Stimulated activated CD4-positive, alpha-beta T cell treated with anti-CD3 and anti-CD28 coated beads, Interleukin-1b, Interleukin-23, amount 100 ng/mL, for 4 hours (primary cell): ENCODE measurements at regions not wholly inside any gene's neighbourhood (a gene's known extent, or its start where the extent isn't known, plus 50 kb on each side); places are given as distances from the start of the nearest gene placed in this dataset.
"Not testable (repeated sequence)": the region's sequence is repeated elsewhere in the genome, so short reads cannot be mapped to it uniquely, and the experiment has no call there.

Experiments used
- DNase-seq, 2 donors: peaks; one replicate each; pipeline ENCODE4 v3.0.0-alpha.2; 2020; ENCODE audit warnings: low read depth in 2 of 2

DNA sequence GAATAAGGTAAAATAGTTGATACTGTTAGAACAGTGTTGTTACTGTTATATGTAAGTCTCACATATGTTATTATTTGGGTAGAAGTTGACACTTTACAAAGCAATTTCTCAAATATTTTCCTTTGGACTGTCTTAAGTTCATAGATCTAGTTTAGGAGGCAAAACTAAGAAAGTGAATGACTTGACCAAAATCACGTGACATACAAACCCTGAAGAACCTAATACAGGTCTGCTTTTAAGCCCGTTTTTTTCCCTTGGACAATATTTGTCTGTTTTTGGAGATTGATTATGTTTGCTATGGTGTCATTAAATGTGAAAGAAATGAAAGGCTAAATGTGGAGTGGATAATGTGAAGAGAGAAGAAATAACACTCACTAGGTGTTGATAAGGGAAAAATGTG, 644.9 kb upstream of the PITX2 start:
- DNase-seq: no peak

DNA sequence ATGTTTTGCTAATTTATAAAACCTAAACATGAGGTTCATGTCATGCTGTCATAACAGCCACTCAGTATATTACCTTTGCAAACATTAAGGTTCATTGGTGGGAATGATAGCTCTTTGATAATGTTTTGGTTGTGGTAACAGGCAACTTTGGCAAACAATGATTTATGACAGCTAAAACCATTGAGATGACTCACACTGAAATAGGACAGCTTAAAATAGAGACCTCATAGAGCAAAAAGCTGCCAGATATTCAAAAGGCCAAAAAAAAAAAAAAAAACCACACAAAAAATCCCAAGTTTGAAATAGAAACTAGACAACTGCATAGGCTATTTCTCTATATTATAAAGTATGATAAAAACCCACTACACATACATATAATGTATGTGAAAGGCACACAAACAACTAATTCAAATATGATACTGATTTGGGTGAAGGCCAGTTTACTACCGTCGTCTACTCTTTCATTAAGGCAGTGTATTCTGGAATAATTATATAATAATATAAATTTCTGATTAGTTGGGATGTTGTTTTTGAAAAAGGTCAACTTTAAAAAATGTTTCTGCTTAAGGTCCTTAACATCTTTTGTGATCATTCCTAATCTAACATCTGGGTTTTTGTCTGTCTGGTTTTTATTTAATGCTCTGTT, 646.0 kb upstream of the PITX2 start:
- DNase-seq: no peak

DNA sequence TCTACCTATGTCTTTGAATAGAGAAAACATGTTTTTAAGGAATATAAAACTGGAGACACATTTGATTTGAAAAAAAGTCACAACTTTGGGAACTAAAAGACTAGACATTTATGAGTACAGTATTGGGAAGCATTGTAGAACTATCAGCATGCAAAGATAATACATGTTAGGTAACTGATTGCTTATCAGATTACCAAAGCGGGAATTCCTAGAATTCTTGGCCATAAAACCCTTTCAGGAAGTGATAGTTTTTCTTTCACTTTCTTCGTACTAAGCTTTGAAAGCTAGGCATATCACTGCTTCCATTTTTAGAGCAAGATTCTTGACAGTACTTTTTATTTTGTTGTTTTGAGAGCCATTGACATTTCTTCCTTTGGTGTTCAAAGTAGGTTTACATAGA, 646.6 kb upstream of the PITX2 start:
- DNase-seq: no peak

DNA sequence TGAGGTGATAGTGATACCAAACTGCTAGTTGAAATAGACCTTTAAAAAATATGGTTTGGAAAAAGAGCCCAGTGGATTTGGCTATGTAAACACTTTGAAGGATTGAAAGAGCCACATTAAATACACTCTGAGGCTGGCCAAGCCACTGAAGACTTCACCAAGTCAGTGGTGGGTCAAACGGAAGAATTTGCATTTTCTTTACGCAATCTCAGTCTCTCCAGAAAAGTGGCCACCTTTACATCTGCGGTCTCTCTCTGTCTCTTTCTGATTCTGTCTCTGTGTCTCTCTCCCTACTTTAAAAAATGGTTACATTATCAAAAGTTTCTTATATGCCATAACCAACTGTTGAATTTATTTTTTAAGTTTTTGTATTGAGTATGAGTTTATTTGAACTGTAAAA, 651.2 kb upstream of the PITX2 start:
- DNase-seq: no peak

DNA sequence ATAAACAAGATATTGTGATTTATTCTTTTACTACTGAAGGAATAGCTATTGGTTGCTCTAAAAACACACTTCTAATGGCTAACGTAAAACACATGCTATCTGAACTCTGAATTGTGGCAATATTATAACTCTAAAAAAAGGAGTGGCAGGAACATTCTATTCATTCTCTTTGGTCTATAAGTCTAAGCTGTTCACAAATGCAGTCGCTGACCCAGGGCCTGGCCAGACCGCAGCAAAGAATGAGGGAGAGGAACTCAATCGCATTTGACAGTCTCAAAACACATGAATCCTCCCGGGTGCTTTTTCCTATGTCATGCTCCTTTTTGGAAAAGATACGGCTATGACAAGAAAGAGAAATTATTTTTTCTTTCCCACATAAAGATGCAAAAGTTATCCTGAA, 651.6 kb upstream of the PITX2 start:
- no peak for DNase-seq

DNA sequence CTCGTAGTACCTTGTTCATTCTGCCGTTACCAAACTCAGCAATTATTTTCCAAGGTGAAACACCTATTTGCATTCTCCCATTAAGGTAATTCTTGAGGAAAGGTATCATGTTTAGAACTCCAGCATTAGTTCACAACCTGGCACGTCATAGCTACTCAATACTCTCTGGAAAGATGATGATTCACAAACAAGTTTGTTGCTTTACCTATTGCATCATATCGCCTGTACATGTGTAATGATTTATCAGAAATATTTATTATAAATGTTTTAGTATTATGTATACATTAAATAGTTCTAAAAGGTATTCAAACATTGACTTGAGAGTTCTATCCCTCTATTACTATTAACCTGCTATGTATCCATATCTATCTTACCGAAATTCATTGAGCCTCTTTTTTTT, 658.3 kb upstream of the PITX2 start:
- no peak for DNase-seq

DNA sequence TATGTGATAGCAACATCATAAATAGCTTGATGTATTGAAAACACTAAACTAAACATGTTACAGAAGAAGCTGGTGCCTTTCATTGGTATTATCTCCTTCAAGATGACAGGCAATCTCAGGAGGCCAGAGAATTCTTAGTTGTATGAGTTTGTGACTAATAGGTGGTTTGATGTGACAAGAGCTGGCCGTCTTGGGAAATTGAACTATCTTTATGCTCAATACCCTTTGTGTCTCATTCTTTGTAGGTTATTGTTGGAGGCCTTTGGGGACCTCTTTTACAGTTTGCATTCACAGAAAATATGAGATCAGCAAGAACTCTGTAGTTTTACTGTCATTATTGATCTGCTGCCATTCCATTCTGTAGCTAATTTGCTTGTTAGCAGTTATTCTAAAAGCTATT, 659.2 kb upstream of the PITX2 start:
- no peak for DNase-seq

DNA sequence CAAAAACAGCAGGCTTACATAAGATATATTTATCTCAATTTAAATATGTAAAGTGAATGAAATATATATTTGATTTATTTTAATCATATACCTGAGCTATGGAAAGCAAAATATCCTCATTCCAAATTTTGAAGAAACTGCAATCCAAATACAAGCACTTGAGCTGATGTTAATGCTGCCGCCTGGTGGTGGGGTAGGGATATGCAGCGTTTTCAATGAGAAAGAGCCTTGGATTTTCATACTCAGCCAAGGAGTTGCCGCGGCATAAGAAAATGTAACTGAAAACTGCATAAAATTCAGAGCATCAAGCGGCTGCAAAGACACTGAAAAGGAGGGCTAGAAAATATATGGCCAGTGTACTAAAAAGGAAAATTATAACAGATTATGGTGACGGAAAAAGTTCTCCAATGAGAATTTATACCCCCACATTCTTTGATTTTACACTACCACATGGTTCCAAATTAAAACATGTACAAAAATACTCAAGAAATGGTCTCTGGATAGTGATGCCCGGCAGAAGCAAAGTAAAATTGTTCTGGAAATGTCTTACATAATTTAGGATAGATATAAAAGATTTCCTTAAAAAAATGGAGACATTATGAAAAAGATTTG, 660.3 kb upstream of the PITX2 start:
- peak in 1 of 2 donors; percentile 5 for DNase-seq

DNA sequence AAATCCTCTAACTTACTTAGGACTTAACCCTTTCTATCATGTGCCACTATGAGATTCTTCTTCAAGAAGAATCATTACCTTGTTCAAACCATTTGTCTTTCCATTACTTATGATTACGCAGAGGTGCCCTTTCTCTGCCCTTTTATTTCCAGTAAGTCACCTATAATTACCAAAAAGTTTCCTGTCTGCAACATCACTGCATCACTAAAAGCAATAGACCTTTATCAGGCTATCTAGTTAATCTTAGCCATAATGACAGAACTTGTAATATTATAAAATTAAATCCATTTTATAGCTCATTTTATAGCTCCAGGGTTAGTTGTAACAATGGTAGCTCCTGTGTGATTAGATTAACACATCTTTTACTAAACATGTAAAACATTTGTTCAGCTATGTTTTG, 673.6 kb upstream of the PITX2 start:
- DNase-seq: no peak

DNA sequence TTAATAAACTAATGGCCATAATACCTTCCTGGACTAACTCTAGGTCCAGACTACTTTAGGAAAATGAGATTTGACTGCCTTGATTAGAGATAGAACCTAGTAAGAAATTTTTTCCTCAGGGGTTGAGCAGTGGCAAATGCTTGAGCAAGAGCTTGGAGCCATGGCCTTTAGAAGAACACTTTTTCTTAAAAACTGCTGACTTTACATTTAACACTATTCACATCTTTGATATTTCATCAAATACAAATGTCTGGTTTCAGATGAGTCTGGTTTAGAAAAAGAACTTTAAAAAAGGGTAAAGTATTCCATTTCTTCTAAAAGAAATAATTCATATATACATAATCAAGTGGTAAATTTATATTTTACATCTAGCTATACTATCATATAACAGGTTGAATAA, 680.9 kb upstream of the PITX2 start:
- no peak for DNase-seq

DNA sequence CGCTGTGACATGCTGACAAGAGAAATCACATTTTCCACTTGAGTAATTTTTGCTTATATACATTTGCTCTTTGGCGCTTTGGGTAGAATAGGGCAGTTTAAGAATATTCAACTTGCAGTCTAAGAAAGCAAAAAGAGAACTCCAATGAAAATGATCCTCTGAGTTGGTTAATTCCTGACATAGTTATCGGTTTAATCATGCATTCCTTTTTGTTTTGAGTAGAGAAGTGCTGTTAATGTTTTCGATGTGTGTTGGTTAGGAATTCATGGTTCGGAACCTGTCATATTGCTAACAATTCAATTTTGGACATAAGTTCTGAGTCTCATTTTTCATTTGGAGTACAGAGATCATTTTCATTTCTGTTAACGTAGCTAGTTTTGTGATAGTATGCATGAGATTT, 700.6 kb upstream of the PITX2 start:
- DNase-seq: no peak

DNA sequence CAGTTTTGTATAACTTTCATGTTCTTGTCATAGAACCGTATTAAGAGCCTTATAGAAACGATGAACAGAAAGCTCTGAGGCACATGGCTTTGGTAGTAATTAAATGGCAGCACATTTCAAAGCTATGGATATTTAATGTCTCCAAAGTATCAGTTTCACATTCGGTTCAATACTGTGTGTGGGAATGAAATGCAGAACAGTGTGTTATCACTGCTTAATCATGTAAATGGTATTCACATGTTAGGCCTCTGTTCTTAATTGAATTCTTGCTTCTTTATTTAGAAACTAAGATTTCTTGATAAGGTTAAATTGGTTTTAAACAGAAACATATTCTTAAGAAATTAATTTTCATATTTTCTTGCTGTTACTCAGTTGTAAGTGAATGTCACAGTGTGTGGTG, 701.0 kb upstream of the PITX2 start:
- no peak for DNase-seq

DNA sequence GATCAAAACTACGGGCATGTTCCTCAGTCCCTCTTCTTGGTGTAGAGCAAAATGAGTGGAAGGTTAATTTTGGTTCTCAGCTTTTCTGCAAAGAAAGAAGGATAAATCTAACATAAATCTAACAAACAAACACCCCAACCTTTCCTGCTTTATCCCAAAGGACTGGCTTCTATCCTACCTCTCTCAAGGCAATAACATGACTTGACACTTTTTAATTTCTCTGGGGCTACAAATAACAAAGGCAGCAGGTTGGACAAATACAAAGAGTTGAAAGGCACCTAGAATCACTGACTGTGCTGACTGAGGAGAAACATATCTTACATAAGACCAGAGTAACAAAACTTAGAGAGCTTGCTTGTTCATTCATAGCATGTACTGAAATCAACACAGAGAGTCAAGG, 703.6 kb upstream of the PITX2 start:
- DNase-seq: no peak

DNA sequence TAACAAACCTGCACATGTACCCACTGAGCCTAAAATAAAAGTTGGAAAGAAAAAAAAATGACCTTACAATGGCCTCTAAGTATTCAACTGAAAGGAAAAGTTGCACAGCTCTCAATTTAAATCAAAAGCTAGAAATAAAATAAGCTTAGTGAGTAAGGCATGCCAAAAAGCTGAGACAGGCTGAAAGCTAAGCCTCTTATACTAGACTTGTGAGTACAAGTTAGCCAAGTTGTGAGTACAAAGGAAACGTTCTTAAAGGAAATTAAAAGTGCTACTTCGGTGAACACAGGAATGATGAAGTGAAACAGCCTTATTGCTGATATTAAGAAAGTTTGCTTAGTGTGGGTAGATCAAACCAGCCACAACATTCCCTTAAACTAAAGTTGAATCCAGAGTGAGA, 707.9 kb upstream of the PITX2 start:
- no peak for DNase-seq

DNA sequence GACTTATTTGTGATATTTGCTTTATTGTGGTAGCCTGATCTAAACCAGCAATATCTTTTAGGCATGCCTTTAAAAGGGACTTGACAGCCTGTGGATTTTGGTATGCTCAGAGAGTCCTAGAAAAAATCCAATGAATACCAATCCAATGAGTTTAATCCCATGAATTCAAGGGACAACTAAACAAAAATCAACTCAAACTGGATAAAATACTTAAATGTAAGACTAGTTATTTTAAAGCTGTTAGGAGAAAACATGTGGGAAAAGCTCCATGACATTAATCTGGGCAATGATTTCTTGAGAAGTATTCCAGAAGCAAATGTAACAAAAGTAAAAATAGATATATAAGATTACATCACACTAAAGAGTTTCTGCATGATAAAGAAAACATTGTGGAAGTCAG, 711.5 kb upstream of the PITX2 start:
- DNase-seq: no peak

DNA sequence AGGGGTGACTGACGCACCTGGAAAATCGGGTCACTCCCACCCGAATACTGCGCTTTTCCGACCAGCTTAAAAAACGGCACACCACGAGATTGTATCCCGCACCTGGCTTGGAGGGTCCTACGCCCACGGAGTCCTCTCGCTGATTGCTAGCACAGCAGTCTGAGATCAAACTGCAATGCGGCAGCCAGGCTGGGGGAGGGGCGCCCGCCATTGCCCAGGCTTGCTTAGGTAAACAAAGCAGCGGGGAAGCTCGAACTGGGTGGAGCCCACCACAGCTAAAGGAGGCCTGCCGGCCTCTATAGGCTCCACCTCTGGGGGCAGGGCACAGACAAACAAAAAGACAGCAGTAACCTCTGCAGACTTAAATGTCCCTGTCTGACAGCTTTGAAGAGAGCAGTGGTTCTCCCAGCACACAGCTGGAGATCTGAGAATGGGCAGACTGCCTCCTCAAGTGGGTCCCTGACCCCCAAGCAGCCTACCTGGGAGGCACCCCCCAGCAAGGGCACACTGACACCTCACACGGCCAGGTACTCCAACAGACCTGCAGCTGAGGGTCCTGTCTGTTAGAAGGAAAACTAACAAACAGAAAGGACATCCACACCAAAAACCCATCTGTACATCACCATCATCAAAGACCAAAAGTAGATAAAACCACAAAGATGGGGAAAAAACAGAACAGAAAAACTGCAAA, 714.5 kb upstream of the PITX2 start:
- not testable (repeated sequence) for DNase-seq

DNA sequence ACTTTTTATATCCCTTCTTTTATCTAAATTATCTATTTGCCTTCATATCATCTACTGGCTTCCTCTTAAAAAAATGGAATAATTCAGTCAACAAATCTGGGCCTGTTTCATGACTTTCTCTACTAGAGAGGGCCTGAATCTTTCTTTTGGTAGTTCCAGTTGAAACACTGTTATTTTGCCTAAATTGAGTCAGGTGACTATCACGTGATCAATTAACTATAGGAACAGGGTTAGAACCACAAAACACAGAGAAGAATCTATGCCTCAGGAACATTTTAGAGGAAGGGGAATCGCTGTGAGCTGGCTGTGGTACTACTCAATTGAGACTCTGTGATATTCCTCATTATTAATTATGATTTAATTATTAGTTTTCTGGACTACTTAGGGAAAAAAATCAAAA, 736.7 kb upstream of the PITX2 start:
- DNase-seq: no peak

DNA sequence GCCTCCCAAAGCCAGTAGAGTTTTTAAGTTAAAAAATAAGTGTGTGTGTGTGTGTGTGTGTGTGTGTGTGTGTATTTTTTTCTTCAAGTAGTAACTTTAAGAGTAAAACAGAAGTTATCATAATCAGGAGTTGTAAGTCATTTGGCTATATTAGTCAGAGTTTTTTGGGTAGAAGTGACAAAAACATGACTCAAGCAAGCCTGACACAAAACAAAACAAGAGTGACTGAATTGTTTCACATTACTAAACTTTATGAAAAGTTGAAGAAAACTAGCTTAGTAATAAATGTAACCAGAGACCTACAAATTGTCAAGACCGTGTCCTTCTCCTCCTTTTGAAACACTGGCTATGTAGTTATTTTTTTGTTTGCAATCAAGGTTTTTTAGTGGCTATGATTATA, 738.0 kb upstream of the PITX2 start:
- no peak for DNase-seq

DNA sequence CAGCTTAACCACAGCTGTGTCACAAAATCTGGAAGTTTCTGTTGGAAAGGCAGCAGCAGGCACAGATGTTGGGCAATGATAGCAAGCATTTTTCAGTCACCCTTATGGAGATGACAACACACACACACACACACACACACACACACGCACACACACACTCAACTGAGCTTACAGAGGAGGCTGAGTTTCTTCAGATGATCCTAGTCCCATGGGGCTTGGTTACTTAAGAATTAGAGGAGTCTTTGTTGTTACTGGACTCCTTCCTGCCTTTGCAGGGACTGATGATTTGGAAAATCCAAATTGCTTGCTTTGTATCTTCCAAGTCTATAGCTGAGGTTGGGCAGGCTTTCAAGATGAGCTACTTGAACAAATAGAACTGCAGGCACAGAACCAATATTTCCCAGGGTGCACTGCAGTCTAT, 740.1 kb upstream of the PITX2 start:
- no peak for DNase-seq

DNA sequence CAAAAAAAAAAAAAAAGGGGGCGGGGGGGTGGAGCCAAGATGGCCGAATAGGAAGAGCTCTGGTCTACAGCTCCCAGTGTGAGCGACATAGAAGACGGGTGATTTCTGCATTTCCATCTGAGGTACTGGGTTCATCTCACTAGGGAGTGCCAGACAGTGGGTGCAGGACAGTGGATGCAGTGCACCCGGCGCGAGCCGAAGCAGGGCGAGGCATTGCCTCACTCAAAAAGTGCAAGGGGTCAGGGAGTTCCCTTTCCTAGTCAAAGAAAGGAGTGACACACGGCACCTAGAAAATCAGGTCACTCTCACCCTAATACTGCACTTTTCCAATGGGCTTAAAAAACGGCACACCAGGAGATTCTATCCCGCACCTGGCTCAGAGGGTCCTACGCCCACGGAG, 755.0 kb upstream of the PITX2 start:
- DNase-seq: not testable (repeated sequence)

DNA sequence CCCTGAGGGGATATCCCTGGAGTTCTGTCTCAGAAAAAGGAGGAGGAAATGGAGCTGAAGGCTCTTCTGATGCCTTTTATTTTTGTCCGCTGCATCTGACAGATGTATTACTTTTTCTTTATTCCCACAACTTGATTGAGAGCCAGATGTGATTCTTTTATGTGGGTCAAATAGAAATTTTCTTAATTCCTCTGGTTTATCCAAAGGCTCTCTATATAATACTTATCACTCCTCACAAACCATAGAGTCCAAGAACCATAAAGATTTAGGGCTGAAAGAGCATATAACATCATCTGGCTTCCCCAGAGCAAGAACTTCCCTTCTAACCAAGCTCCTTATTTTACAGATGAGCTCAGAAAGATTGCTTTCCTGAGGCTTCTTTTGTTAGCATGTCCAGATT, 756.7 kb upstream of the FAM241A start:
- no peak for DNase-seq

DNA sequence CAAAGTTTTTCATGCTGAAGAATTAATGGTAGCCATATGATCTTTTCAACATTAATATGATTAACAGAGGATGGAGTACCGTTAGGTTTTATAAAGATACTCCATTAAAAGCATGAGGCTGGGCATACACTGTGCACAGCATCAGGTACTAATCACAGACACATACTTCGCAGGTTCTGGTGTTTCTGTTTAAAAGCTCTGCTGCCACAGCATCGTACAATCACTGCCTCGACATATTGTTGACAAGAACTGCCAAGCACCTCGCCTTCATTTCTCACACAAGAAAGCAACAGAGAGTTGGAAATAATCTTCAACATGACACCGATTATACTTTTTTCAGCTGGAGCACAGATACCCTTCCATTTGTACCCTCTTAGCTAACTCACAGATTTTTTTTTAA, 753.4 kb upstream of the FAM241A start:
- DNase-seq: no peak

DNA sequence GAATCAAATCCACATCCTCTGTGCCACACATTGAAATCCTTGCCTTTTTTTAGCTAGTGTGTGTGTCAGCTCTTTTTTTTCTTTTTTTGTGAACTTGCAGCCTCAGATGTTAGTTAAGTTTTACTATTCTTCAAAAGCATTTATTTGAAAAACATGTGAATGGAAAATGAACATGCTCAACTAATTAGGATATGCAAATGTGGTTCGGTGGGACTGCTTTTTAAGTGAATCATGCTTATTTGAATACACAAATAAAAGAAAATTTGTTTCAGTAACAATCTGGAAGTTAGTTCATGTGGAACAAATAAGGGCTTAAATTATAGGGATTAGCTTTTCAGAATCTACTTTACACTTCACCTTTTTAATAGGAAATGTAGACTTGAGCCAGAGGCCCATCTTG, 751.5 kb upstream of the FAM241A start:
- DNase-seq: no peak

DNA sequence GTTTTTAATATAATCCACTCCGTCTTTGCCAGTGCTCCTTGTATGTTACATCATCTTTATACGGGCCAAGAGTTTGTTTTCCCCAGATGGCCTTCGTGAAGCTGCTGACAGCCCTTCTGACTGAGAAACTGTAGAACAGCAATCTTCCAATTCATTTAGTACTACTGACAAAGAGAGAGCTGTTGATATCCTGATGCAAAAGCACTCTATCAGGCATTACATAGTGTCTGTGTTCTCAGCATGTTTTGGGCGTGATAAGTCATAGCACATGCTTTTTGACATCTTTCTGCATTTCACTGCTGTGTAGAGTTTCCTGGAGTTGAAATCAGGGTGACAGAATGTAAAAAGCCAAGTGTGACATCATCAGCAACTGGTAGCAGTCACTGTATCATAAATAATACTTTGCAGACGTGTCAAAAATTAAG, 746.3 kb upstream of the FAM241A start:
- no peak for DNase-seq
